ENCODE measurements at regions not wholly inside any gene's neighbourhood (a gene's known extent, or its start where the extent isn't known, plus 50 kb on each side); places are given as distances from the start of the nearest gene placed in this dataset.

GRCh38 chr13:63436325-63436668 lies 2020.6 kb upstream of the PCDH20 start:
- TF ChIP-seq POLR2AphosphoS5 (IDR thresholded peaks at IDR 0.05; ENCODE audit: borderline replicate concordance, low read depth, low read length) (no peak), EZH2 (IDR thresholded peaks at IDR 0.05) (no peak), FOXP2 (optimal IDR thresholded peaks at IDR 0.05; ENCODE audit: control extremely low read depth, extremely low read length, insufficient read depth) (no peak)
